Esophagus muscularis mucosa (tissue), 4 donors: ENCODE measurements at regions not wholly inside any gene's neighbourhood (a gene's known extent, or its start where the extent isn't known, plus 50 kb on each side); places are given as distances from the start of the nearest gene placed in this dataset.

Source experiments
- CTCF ChIP-seq, 3 experiments: fragments of 200-600 bp in 2 of 3; fragments of 450-650 bp in 1 of 3; sonication (generic) in 2 of 3; IDR thresholded peaks; one replicate each; pipeline ENCODE4 v1.5.1; 2017 to 2019; ENCODE audit warnings: antibody characterized with exemption in 3 of 3, mild to moderate bottlenecking in 2 of 3, moderate library complexity in 1 of 3
- EP300 ChIP-seq: sonication (generic); formaldehyde crosslinking; IDR thresholded peaks from one replicate; pipeline ENCODE4 v1.6.1; 2017; ENCODE audit warnings: antibody characterized with exemption
- POLR2A ChIP-seq: fragments of 450-650 bp; IDR thresholded peaks from one replicate; pipeline ENCODE4 v1.6.1; 2017; ENCODE audit warnings: antibody characterized with exemption, moderate library complexity, mild to moderate bottlenecking, low read depth
- POLR2AphosphoS5 ChIP-seq, 2 donors: sonication (generic); formaldehyde crosslinking; IDR thresholded peaks; one replicate each; pipeline ENCODE4 v1.6.1; 2017; ENCODE audit warnings: antibody characterized with exemption in 2 of 2

GRCh38 chr14:104464907-104465306, 114.7 kb upstream of the C14orf180 start:
- TF ChIP-seq CTCF (IDR thresholded peaks at IDR 0.05) = no peak
- TF ChIP-seq EP300 = no peak
- no peak for TF ChIP-seq POLR2A
- TF ChIP-seq POLR2AphosphoS5 (IDR thresholded peaks at IDR 0.05) = no peak
